Superior temporal gyrus (tissue), 1 donor: ENCODE measurements at regions not wholly inside any gene's neighbourhood (a gene's known extent, or its start where the extent isn't known, plus 50 kb on each side); places are given as distances from the start of the nearest gene placed in this dataset.

ENCODE experiments used
- DNase-seq: peaks from one replicate; pipeline ENCODE4 v3.0.0-alpha.2; 2016; ENCODE audit errors: extremely low spot score

- DNase-seq, result no peak
Measured at GRCh38 chr4:180485407-180485806, 1757.8 kb upstream of the TENM3 start.

DNA sequence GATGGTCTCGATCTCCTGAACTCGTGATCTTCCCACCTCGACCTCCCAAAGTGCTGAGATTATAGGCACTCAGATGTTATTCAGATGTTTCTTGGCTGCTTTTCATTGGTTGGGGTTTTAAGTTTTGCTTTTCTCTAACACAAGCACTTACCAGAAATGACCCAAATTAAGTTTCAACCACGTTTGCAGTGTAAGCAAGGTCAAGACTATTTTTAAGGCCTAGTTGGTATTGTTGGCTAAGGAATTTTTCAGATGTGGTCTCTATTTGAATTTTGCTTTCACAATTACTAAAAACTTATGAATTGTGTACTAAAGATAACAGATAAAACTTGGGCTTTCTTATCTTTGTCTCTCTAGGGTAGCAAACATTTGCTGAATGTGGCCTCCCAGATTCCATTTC, 1756.9 kb upstream of the TENM3 start:
- DNase-seq, result no peak

DNA sequence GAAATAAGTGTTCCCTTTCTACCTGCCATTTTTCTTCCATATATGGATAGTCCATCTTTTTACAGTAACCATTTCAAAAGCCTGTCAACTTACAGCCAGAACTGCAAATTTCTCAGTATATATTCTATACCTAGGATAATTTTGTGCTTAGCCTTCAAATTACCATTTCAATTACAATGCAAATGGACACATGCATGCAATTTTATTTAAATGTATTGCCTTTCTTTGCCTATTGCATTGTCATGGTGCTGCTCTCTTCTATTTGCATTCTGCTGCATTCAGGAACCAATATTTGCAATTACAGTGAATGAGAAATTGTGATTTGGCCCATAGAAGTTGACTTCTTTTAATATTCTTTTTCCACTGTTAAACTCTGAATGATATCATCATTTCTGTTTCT, 1753.4 kb upstream of the TENM3 start:
- DNase-seq, result no peak

GRCh38 chr4:180491210-180491609, 1752.0 kb upstream of the TENM3 start:
- no peak for DNase-seq

GRCh38 chr4:180493299-180493698, 1749.9 kb upstream of the TENM3 start:
- no peak for DNase-seq

- no peak for DNase-seq
Measured at GRCh38 chr4:180500154-180500553, 1743.0 kb upstream of the TENM3 start.

DNA sequence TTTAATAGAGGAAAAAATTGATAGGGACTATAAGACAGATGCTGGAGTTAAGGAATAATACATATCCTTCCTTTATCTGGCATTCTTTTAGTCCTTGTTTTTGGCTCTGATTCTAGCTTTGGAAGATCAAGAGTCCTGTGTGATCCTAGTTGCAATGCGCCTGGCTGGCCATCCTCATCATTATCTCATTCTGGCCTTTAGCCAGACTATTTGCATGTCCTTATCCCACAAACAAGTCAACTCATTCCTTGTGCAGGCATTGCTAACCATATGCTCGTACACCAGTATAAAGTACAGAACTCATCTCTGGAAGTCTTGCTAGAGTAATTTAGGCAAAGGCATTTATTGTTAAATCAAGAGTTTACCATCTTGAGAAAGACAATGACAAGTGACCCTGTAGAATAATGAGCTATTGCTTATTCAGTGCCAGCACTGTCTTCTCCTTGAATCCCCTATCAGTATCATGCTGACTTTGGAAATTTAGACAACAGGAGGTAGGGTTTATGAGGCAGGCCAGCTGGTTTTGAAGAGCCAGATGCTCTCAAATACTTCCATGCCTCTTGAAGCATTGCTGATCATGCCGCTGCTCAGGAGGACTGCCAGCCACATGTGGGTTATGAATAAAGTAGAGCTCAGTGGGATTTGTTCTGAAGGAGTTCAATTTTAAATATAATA, 1730.3 kb upstream of the TENM3 start:
- no peak for DNase-seq

DNA sequence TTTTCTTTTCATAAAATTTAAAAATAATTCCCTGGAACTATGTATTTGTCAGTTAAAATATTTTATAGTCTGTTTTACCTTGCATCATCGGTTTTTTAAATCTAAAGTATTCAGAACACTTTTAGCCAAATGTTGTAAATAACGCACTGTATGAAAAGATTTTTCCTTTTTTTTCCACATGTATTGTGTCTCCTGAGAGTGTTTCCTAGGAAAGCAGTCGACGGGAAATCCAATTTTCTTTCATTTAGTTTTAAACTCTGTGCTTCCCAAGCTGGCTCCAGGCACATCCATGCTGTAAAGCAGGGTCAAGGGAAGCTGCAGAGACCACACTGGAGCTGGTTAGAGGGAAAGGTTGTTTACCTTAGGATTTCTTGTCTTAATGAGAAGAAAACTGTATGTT, 1724.3 kb upstream of the TENM3 start:
- no peak for DNase-seq

- DNase-seq, result no peak
Measured at GRCh38 chr4:180521181-180521580, 1722.0 kb upstream of the TENM3 start.

GRCh38 chr4:180525523-180526077, 1717.6 kb upstream of the TENM3 start:
- DNase-seq, result no peak

DNA sequence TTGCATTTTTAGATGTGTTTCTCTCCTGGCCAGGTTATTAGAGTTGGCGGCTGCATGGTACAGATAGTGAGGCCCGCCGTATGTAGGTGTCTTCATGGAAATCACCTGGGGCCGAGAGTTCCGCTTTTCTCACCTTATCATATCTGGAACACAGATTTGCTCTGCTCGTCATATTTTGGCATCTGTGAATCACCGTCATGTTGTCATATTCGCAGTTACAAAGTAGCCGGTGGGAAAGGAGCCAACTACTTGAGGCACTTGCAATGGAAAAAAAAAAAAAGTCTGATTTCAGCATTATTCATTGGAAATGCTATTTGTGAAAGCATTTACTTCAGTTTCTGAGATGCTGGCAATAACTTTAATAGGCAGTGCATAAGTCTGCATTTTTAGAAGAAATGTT, 1715.2 kb upstream of the TENM3 start:
- DNase-seq, result no peak

- no peak for DNase-seq
Measured at GRCh38 chr4:180530787-180531186, 1712.4 kb upstream of the TENM3 start.

GRCh38 chr4:180532691-180533090, 1710.5 kb upstream of the TENM3 start:
- no peak for DNase-seq

DNA sequence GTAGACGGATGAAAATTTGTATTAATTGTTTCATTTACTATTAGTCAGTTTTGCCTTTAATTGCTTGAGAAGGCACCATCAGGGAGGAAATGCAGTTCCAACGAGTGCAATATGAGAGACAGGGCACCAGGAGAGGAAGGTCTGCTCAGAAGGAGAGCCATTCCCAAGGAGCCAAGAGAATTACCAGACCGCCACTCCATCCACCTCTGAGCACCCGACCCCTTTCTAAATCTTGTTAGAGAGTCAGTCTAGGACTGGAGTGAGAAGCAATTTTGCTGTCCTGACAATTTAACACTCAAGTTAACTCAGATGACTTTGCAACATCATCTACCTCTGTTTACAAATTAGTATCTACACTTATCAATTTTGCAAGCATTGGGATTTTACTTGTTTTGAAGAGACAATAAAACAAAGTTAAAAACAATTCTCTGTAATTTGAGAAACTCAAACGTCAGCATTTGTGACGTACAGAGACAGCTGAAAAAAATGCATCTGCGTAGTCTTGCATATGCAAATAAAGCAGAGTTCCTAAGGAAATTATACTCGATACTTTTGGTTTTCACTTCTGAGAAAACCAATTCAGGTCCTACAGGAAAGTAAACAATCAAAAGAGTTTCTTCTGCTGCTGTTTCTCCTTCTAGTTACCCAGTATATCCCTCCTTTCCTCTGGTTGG, 1704.7 kb upstream of the TENM3 start:
- no peak for DNase-seq

DNA sequence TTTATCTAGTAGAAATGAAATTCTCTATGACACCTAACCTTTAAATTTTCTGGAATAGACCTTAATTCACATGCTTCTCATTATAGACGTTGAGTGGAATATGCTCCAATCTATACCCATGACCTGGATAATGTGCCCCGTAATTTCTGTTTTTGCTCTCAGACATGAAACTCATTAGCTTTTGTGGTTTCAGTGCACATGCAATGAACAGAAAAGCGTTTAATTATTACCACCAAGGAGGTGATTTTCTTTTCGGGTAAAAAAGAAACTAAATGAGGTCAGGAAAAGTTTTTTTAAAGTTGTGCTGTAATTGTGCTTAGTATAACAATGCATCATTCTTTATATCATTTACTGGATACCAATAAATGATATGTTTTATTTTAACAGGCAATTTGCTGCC, 1703.9 kb upstream of the TENM3 start:
- DNase-seq, result no peak

GRCh38 chr4:180541678-180542077, 1701.5 kb upstream of the TENM3 start:
- no peak for DNase-seq

GRCh38 chr4:180542445-180543100, 1700.6 kb upstream of the TENM3 start:
- DNase-seq, result no peak

DNA sequence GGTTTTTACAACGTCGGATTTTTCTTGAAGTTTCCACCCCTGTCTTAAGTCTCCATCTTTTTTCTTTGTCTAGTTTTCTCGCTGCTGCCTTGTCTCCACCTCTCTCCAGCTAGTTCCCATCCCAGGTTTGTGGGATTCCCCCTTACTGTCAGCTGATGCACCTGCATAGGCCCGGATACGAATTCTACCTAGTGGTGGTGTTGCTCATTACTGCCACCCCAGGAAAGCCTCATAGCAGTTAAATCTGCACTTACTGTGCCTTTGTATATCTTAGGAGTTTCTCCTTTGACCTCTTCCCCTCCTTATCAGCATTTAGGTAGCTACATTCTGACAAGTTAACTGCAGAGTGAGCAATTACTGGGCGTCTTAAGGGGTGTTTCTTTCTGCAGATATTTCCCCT, 1693.1 kb upstream of the TENM3 start:
- DNase-seq, result no peak

- no peak for DNase-seq
Measured at GRCh38 chr4:180557348-180557747, 1685.9 kb upstream of the TENM3 start.

DNA sequence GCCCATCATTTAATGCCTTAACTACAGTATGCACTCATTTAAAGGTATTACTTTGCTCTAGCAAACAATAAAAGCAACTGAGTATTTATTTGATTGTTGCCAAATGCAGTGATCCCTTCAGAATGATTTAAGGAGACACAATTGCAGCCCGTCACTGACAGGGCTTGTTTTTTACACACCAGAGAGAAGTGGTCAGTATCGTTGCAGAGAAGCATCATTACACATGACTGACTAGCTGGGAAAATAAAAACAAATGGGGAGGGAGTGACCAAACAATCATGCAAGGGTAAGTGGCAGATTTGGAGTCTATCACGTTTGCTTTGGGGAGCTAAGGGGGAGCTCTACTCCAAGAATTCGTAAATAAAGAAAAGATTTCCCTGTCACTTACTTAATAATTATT, 1685.3 kb upstream of the TENM3 start:
- DNase-seq, result no peak

DNA sequence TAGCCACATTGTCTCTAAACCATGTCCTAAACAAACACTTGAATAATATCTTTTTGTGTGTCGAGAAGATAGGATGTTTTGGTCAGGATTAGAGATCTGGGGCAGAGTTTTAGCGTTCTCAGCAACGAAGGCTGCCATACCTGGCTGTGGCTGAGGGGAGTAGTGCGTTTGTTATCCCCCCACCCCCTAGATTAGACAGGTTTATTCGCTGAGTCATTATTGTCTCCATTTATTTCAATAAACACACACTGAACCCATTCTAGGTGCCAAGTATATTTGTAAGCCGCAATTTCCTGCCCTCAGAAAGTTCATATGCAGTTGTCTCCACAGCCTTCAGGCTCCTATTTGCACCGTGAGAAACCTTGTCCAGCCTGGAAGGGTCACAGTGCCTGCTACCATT, 1684.8 kb upstream of the TENM3 start:
- DNase-seq, result no peak

GRCh38 chr4:180560896-180561295, 1682.3 kb upstream of the TENM3 start:
- DNase-seq, result no peak

DNA sequence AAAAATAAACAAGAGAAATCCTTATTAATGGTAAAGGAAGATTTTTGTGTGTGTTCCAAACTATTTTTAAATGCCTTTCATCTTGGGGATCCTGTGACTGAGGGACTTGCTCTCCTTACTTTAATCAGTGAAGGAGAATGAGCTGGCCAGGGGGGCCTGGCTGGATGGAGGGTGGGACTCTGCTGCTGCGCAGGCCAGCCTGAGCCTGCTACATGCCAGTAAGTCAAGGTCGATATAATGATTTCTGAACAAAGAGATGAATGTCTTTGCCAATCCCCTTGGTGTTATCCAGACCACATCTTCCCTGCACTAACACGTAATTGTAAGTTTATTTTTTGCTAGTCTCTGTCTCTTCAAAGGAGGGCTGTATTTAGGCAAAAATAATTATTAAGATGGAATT, 1679.2 kb upstream of the TENM3 start:
- no peak for DNase-seq
